A549 (cell line): ENCODE measurements at regions not wholly inside any gene's neighbourhood (a gene's known extent, or its start where the extent isn't known, plus 50 kb on each side); places are given as distances from the start of the nearest gene placed in this dataset.

Experiments
- ATAC-seq, 2 experiments: fragments of 200-7000 bp in 1 of 2; fragments of >200 bp in 1 of 2; cut with Nextera tagmentation in 1 of 2; cut with Tn5 transposase in 1 of 2; 3 replicates each; pipeline versions ENCODE4 v1.8.0 to v1.9.1; 2018 to 2020; ENCODE audit warnings: mild to moderate bottlenecking in 1 of 2, moderate library complexity in 1 of 2
- CTCF ChIA-PET: fragments of 300-600 bp; sonication (Branson Sonifier 250); formaldehyde crosslinking; extraction: SDS; loops from one replicate; lab custom pipeline; 2021; ENCODE audit warnings: antibody characterized with exemption, inconsistent platforms; lab: Yijun Ruan, JAX
- POLR2A ChIA-PET: fragments of 350-600 bp; formaldehyde crosslinking; extraction: SDS; loops from one replicate; lab custom pipeline; 2021; ENCODE audit warnings: antibody characterized with exemption, inconsistent platforms; lab: Yijun Ruan, JAX
- DNase-seq, 2 experiments: peaks; one replicate each; pipeline versions ENCODE4 v3.0.0 to v3.0.0-alpha.2; 2011 to 2016; ENCODE audit warnings: low read depth in 1 of 2, low spot score in 1 of 2
- FAIRE-seq: peaks from 2 replicates; lab custom pipeline; 2011; peaks lifted over from hg19 to GRCh38; lab: Jason Lieb, UNC
- H3K27ac ChIP-seq, 2 experiments: fragments of >200 bp; sonication (Bioruptor Twin); formaldehyde crosslinking; 3 replicates each; pipeline ENCODE4 v1.5.1; 2016 to 2017
- H3K4me1 ChIP-seq: fragments of >200 bp; sonication (Bioruptor Twin); formaldehyde crosslinking; 3 replicates; pipeline ENCODE4 v1.6.1; 2016
- H3K4me2 ChIP-seq: fragments of >200 bp; sonication (Bioruptor Twin); formaldehyde crosslinking; 3 replicates; pipeline ENCODE4 v1.6.1; 2016
- H3K4me3 ChIP-seq: fragments of >200 bp; sonication (Bioruptor Twin); formaldehyde crosslinking; 3 replicates; pipeline ENCODE4 v1.5.1; 2016
- H3K9me3 ChIP-seq: fragments of >200 bp; sonication (Bioruptor Twin); formaldehyde crosslinking; 3 replicates; pipeline ENCODE4 v1.6.1; 2016
- CEBPB ChIP-seq, 2 experiments: fragments of >200 bp in 1 of 2; sonication (Bioruptor Twin) in 1 of 2; formaldehyde crosslinking in 1 of 2; IDR thresholded peaks; 2 replicates each; pipeline ENCODE4 v1.6.1; 2012 to 2016
- CHD2 ChIP-seq: fragments of 150-350 bp; IDR thresholded peaks from 2 replicates; pipeline ENCODE4 v1.6.1; 2014; ENCODE audit warnings: low read length; ENCODE audit not compliant: partially characterized antibody
- EP300 ChIP-seq, 2 experiments: fragments of >200 bp; sonication (Bioruptor Twin); formaldehyde crosslinking; IDR thresholded peaks; 2 replicates in 1 of 2; 3 replicates in 1 of 2; pipeline ENCODE4 v1.6.1; 2016 to 2017
- FOSL2 ChIP-seq, 2 experiments: fragments of 450-650 bp in 1 of 2; fragments of >200 bp in 1 of 2; sonication (Bioruptor Twin) in 1 of 2; formaldehyde crosslinking; IDR thresholded peaks; 2 replicates each; pipeline versions ENCODE4 v1.5.0 to v1.6.1; 2016 to 2020; ENCODE audit warnings: mild to moderate bottlenecking in 1 of 2, moderate library complexity in 1 of 2
- HEYL ChIP-seq: fragments of 250-450 bp; sonication (Bioruptor Pico); IDR thresholded peaks from 2 replicates; pipeline ENCODE4 v1.8.0; 2021; ENCODE audit warnings: mild to moderate bottlenecking, moderate library complexity
- HMGXB4 ChIP-seq: fragments of 250-450 bp; sonication (Bioruptor Pico); IDR thresholded peaks from 2 replicates; pipeline ENCODE4 v1.5.0; 2021; ENCODE audit warnings: mild to moderate bottlenecking, moderate library complexity, borderline replicate concordance
- HOXA7 ChIP-seq: fragments of 250-450 bp; sonication (Bioruptor Pico); IDR thresholded peaks from 2 replicates; pipeline ENCODE4 v1.5.0; 2020; ENCODE audit warnings: mild to moderate bottlenecking, moderate library complexity
- HOXB13 ChIP-seq: fragments of 250-450 bp; sonication (Bioruptor Pico); IDR thresholded peaks from 2 replicates; pipeline ENCODE4 v1.5.0; 2020; ENCODE audit warnings: low read depth, mild to moderate bottlenecking, moderate library complexity
- HOXB5 ChIP-seq: fragments of 250-450 bp; sonication (Bioruptor Pico); IDR thresholded peaks from 2 replicates; pipeline ENCODE4 v1.5.0; 2020; ENCODE audit warnings: mild to moderate bottlenecking, moderate library complexity
- JUN ChIP-seq, 2 experiments: fragments of >200 bp; sonication (Bioruptor Twin); formaldehyde crosslinking; IDR thresholded peaks; 2 replicates in 1 of 2; 3 replicates in 1 of 2; pipeline ENCODE4 v1.6.1; 2016 to 2017
- JUNB ChIP-seq: fragments of >200 bp; sonication (Bioruptor Twin); formaldehyde crosslinking; IDR thresholded peaks from 2 replicates; pipeline ENCODE4 v1.6.1; 2016
- KDM1A ChIP-seq: fragments of 200-600 bp; sonication (generic); IDR thresholded peaks from 2 replicates; pipeline ENCODE4 v1.6.1; 2016; ENCODE audit warnings: low read depth, mild to moderate bottlenecking
- MAFK ChIP-seq: fragments of 450-650 bp; IDR thresholded peaks from 2 replicates; pipeline ENCODE4 v1.6.1; 2014; ENCODE audit not compliant: partially characterized antibody
- MAX ChIP-seq: IDR thresholded peaks from 2 replicates; pipeline ENCODE4 v1.6.1; 2012
- NFE2L2 ChIP-seq: fragments of 150-350 bp; conservative IDR thresholded peaks from 2 replicates; pipeline ENCODE4 v1.6.1; 2014; ENCODE audit warnings: low read length
- PHF8 ChIP-seq: fragments of 200-600 bp; sonication (generic); IDR thresholded peaks from 2 replicates; pipeline ENCODE4 v1.6.1; 2016; ENCODE audit warnings: low read depth, mild to moderate bottlenecking, antibody characterized with exemption, moderate library complexity, borderline replicate concordance
- POLR2A ChIP-seq: IDR thresholded peaks from 2 replicates; pipeline ENCODE4 v1.6.1; 2012; ENCODE audit warnings: mild to moderate bottlenecking, low read length
- RCOR1 ChIP-seq: fragments of 150-350 bp; IDR thresholded peaks from 2 replicates; pipeline ENCODE4 v1.6.1; 2014; ENCODE audit warnings: antibody characterized with exemption, low read length, low read depth
- RFX5 ChIP-seq: fragments of 450-650 bp; IDR thresholded peaks from 2 replicates; pipeline ENCODE4 v1.7.1; 2014; ENCODE audit warnings: antibody characterized with exemption, mild to moderate bottlenecking, moderate library complexity
- SMC3 ChIP-seq: fragments of >200 bp; sonication (Bioruptor Twin); formaldehyde crosslinking; IDR thresholded peaks from 3 replicates; pipeline ENCODE4 v1.6.1; 2018; ENCODE audit warnings: inconsistent platforms
- TP53 ChIP-seq: fragments of 250-450 bp; sonication (Bioruptor Pico); IDR thresholded peaks from 2 replicates; pipeline ENCODE4 v1.5.0; 2021; ENCODE audit warnings: mild to moderate bottlenecking, moderate library complexity
- ZNF302 ChIP-seq: fragments of 250-450 bp; sonication (Bioruptor Pico); IDR thresholded peaks from 2 replicates; pipeline ENCODE4 v1.9.0; 2021; ENCODE audit warnings: inconsistent platforms, mild to moderate bottlenecking, moderate library complexity
- WGBS: methylation state at CpG from one replicate; pipeline ENCODE4 v1.1.6; 2017; ENCODE audit errors: missing lambda C conversion rate; 5-methylcytosine and 5-hydroxymethylcytosine counted together

GRCh38 chr2:189261431-189261841 lies 81.9 kb upstream of the COL5A2 start:
- peak; percentile 78 to 90 for ATAC-seq
- Histone ChIP-seq H3K4me1 (peaks cover 21% of the 10 kb centered on the region), H3K27ac (peak overlapping the region; percentile 37 to 66; a peak in 5 of 6 replicates), H3K4me2 (peak overlapping the region; percentile 54), H3K4me3 (no peak overlapping the region), H3K9me3 (0 out of 3 replicates have a peak, but pooled peaks cover 4% of the 10 kb centered on the region)
- ChIA-PET POLR2A (no interaction called here), CTCF (interaction anchor here (0.6 to 1.3 kb wide), 4 partner anchors 26 to 146 kb away, joined by 3 to 4 read pairs (median 3); no protein-coding TSS in a partner anchor)
- DNase-seq, result peak in 1 of 2 experiments; percentile 47
- peak; percentile 13 for FAIRE-seq
- TF ChIP-seq KDM1A, result no peak
- TF ChIP-seq RCOR1, result no peak
- TF ChIP-seq NFE2L2, result no peak
- peak; percentile 21; the same call in 1 of the 2 replicates for TF ChIP-seq FOSL2 (IDR thresholded peaks at IDR 0.05)
- TF ChIP-seq FOSL2 (CRISPR knock-in tag; IDR thresholded peaks at IDR 0.05), result peak; percentile 33; the same call in 1 of the 2 replicates
- TF ChIP-seq MAFK, result no peak
- no peak for TF ChIP-seq POLR2A
- TF ChIP-seq PHF8, result no peak
- TF ChIP-seq JUNB, result 0 out of 2 replicates have a peak, but pooled peaks have one; percentile 49
- 7% methylated on average over 2 of the region's 2 CpGs for WGBS

GRCh38 chr2:189261916-189262315 lies 82.4 kb upstream of the COL5A2 start:
- peak overlapping the region; percentile 37 to 68; a peak in 5 of 6 replicates for H3K27ac ChIP-seq
- H3K4me2 ChIP-seq, result peak overlapping the region; percentile 54
- ATAC-seq (no peak), DNase-seq (no peak), FAIRE-seq (no peak)
- whole genome bisulfite sequencing, result 90% methylated on average over 1 of the region's 1 CpG
- H3K4me1 ChIP-seq, result peaks cover 21% of the 10 kb centered on the region
- TF ChIP-seq HEYL (no peak), NFE2L2 (no peak), SMC3 (no peak), ZNF302 (CRISPR knock-in tag) (no peak)
- ChIA-PET CTCF (interaction anchor here (0.6 to 1.3 kb wide), 2 partner anchors 26 to 119 kb away, joined by 3 to 4 read pairs; no protein-coding TSS in a partner anchor), POLR2A (no interaction called here)
- H3K9me3 ChIP-seq, result 0 out of 3 replicates have a peak, but pooled peaks cover 4% of the 10 kb centered on the region
- H3K4me3 ChIP-seq, result no peak overlapping the region

DNA sequence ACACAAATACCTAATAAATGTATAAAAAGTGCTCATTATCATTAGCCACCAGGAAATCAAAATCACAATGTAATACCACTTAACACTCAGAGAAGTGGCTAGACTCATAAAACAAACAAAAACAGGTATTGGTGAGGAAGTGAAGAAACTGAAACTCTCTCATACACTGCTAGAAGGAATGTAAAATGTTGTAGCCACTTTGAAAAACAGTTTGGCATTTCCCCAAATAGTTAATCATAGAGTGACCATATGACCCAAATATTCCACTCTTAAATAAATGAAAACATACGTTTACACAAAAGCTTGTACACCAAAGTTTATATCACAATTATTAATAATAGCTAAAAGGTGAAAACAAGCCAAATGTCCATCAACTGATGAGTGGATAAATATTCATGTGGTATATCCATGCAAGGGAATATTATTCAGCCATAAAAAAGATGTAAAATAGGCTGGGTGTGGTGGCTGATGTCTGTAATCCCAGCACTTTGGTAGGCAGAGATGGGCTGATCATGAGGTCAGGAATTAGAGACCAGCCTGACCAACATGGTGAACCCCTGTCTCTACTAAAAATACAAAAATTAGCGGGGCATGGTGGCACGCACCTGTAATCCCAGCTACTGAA lies 86.2 kb upstream of the COL5A2 start:
- Histone ChIP-seq H3K27ac (no peak overlapping the region), H3K4me1 (peaks cover 31% of the 10 kb centered on the region), H3K9me3 (0 out of 3 replicates have a peak, but pooled peaks cover 4% of the 10 kb centered on the region), H3K4me3 (no peak overlapping the region), H3K4me2 (no peak overlapping the region)
- 81% methylated on average over 3 of the region's 3 CpGs for WGBS
- TF ChIP-seq CEBPB (IDR thresholded peaks at IDR 0.05) (no peak), HOXB5 (CRISPR knock-in tag) (0 out of 2 replicates have a peak, but pooled peaks have one; percentile 30), KDM1A (peak; percentile 69; the same call in 1 of the 2 replicates), TP53 (CRISPR knock-in tag) (no peak), NFE2L2 (no peak), JUN (IDR thresholded peaks at IDR 0.05) (no peak), ZNF302 (CRISPR knock-in tag) (no peak)
- no peak for ATAC-seq
- no peak for DNase-seq
- FAIRE-seq, result peak; percentile 28
- ChIA-PET CTCF (no interaction called here), POLR2A (no interaction called here)

- CTCF ChIA-PET, result no interaction called here
- no peak for TF ChIP-seq TP53 (CRISPR knock-in tag)
- TF ChIP-seq HEYL, result no peak
- TF ChIP-seq CHD2, result no peak
- TF ChIP-seq MAX, result no peak
- TF ChIP-seq KDM1A, result no peak
- no peak for TF ChIP-seq EP300 (IDR thresholded peaks at IDR 0.05)
- no peak for TF ChIP-seq HOXB13 (CRISPR knock-in tag)
- no peak for TF ChIP-seq HMGXB4
- TF ChIP-seq HOXA7 (CRISPR knock-in tag), result no peak
- TF ChIP-seq RFX5, result no peak
- no peak for TF ChIP-seq NFE2L2
- TF ChIP-seq, all 56 proteins: peak for 0
- H3K4me2 ChIP-seq, result peak overlapping the region; percentile 41; the same call in 2 of the 3 replicates
- 43% methylated on average over 2 of the region's 2 CpGs for WGBS
- ATAC-seq, result no peak; a peak in 1 of 6 replicates
- peaks cover 17% of the 10 kb centered on the region for H3K4me1 ChIP-seq
- no peak overlapping the region for H3K4me3 ChIP-seq
- H3K9me3 ChIP-seq, result 0 out of 3 replicates have a peak, but pooled peaks cover 4% of the 10 kb centered on the region
- DNase-seq, result no peak
- POLR2A ChIA-PET, result no interaction called here
- H3K27ac ChIP-seq, result peak overlapping the region; percentile 23 to 71
- FAIRE-seq, result no peak
Measured at GRCh38 chr2:189267491-189267890, 87.9 kb upstream of the COL5A2 start.
